GM23248 (cell line): ENCODE measurements at regions not wholly inside any gene's neighbourhood (a gene's known extent, or its start where the extent isn't known, plus 50 kb on each side); places are given as distances from the start of the nearest gene placed in this dataset.

ENCODE experiments used
- DNase-seq: peaks from one replicate; pipeline ENCODE4 v3.0.0-alpha.2; 2015
- H2AFZ ChIP-seq: fragments of 200-600 bp; sonication (generic); 2 replicates; pipeline ENCODE4 v1.6.1; 2016; ENCODE audit warnings: antibody characterized with exemption
- H3F3A ChIP-seq: fragments of 200-600 bp; sonication (generic); 2 replicates; pipeline ENCODE4 v1.6.1; 2016; ENCODE audit warnings: mild to moderate bottlenecking, antibody characterized with exemption, mixed run types; ENCODE audit not compliant: insufficient read depth
- H3K27ac ChIP-seq: fragments of 200-600 bp; sonication (generic); 2 replicates; pipeline ENCODE4 v1.5.1; 2016; ENCODE audit warnings: mild to moderate bottlenecking
- H3K27me3 ChIP-seq: fragments of 200-600 bp; sonication (generic); replicated peaks from 2 replicates; pipeline ENCODE4 v1.6.1; 2016; ENCODE audit warnings: mild to moderate bottlenecking; ENCODE audit not compliant: insufficient read depth
- H3K36me3 ChIP-seq: fragments of 200-600 bp; sonication (generic); 2 replicates; pipeline ENCODE4 v1.6.1; 2016; ENCODE audit warnings: low read depth, mild to moderate bottlenecking
- H3K4me1 ChIP-seq: fragments of 200-600 bp; sonication (generic); 2 replicates; pipeline ENCODE4 v1.6.1; 2016; ENCODE audit warnings: mild to moderate bottlenecking; ENCODE audit not compliant: insufficient read depth
- H3K4me2 ChIP-seq: fragments of 200-600 bp; sonication (generic); one replicate; pipeline ENCODE4 v1.6.1; 2016; ENCODE audit warnings: mild to moderate bottlenecking; ENCODE audit not compliant: unreplicated experiment
- H3K4me3 ChIP-seq: fragments of 200-600 bp; sonication (generic); 2 replicates; pipeline ENCODE4 v1.5.1; 2016; ENCODE audit warnings: mild to moderate bottlenecking
- H3K79me2 ChIP-seq: fragments of 200-600 bp; sonication (generic); 2 replicates; pipeline ENCODE4 v1.6.1; 2016; ENCODE audit warnings: mild to moderate bottlenecking; ENCODE audit not compliant: insufficient read depth
- H3K9ac ChIP-seq: fragments of 200-600 bp; sonication (generic); 2 replicates; pipeline ENCODE4 v1.6.1; 2016; ENCODE audit warnings: mild to moderate bottlenecking
- H3K9me2 ChIP-seq: fragments of 200-600 bp; sonication (generic); 2 replicates; pipeline ENCODE4 v1.6.1; 2016; ENCODE audit warnings: mixed run types, mild to moderate bottlenecking, moderate library complexity; ENCODE audit not compliant: insufficient read depth
- H3K9me3 ChIP-seq: fragments of 200-600 bp; sonication (generic); one replicate; pipeline ENCODE4 v1.6.1; 2017; ENCODE audit warnings: low read depth
- H4K20me1 ChIP-seq: fragments of 200-600 bp; sonication (generic); 2 replicates; pipeline ENCODE4 v1.6.0; 2016; ENCODE audit not compliant: insufficient read depth
- EZH2 ChIP-seq: fragments of 200-600 bp; sonication (generic); IDR thresholded peaks from 2 replicates; pipeline ENCODE4 v1.6.1; 2018; ENCODE audit warnings: antibody characterized with exemption, mild to moderate bottlenecking; ENCODE audit not compliant: insufficient read depth, poor library complexity, severe bottlenecking
- EZH2phosphoT487 ChIP-seq: fragments of 200-600 bp; sonication (generic); IDR thresholded peaks from 2 replicates; pipeline ENCODE4 v1.6.1; 2018; ENCODE audit warnings: antibody characterized with exemption, moderate library complexity, mild to moderate bottlenecking, low read depth; ENCODE audit not compliant: insufficient read depth
- WGBS, 2 experiments: methylation state at CpG; one replicate each; pipeline ENCODE4 v1.1.6; 2015 to 2017; ENCODE audit warnings: low lambda C conversion rate in 2 of 2, low coverage in 1 of 2; ENCODE audit errors: missing lambda C conversion rate in 2 of 2; 5-methylcytosine and 5-hydroxymethylcytosine counted together
- in situ Hi-C: fragments of 300-500 bp; cut with MboI; formaldehyde crosslinking; loops from 2 replicates; pipeline ENCODE4 v1.15.0; 2020

- 97 to 100% methylated on average over 2 of the region's 2 CpGs for WGBS, 2 experiments
- Histone ChIP-seq H3K79me2 (no peaks in the 10 kb centered on the region), H2AFZ (no peak overlapping the region), H3K4me2 (peak overlapping the region; percentile 76), H4K20me1 (no peaks in the 10 kb centered on the region), H3K27me3 (no peaks in the 10 kb centered on the region), H3K9ac (0 out of 2 replicates have a peak overlapping the region, but pooled peaks have one; percentile 62), H3K9me2 (no peaks in the 10 kb centered on the region), H3K27ac (peak overlapping the region; percentile 84), H3K4me3 (no peak overlapping the region), H3K9me3 (no peaks in the 10 kb centered on the region), H3K36me3 (no peaks in the 10 kb centered on the region), H3K4me1 (peaks cover 33% of the 10 kb centered on the region), H3F3A (peaks cover 37% of the 10 kb centered on the region)
- TF ChIP-seq EZH2 (no peak), EZH2phosphoT487 (no peak)
- peak; percentile 24 for DNase-seq
- in situ Hi-C loops = no loop called here
These were observed 89.0 kb upstream of the HMCN1 start for GRCh38 chr1:185645162-185645640.

- peak; percentile 40 for DNase-seq
- Histone ChIP-seq H3K27ac (peak overlapping the region; percentile 84), H3K9ac (no peak overlapping the region), H4K20me1 (no peaks in the 10 kb centered on the region), H3K4me3 (no peak overlapping the region), H3K9me3 (no peaks in the 10 kb centered on the region), H3F3A (peaks cover 37% of the 10 kb centered on the region), H3K4me1 (peaks cover 33% of the 10 kb centered on the region), H3K36me3 (no peaks in the 10 kb centered on the region), H3K27me3 (no peaks in the 10 kb centered on the region), H2AFZ (no peak overlapping the region), H3K4me2 (peak overlapping the region; percentile 76), H3K79me2 (no peaks in the 10 kb centered on the region), H3K9me2 (no peaks in the 10 kb centered on the region)
- WGBS, 2 experiments = 48 to 50% methylated on average over 1 of the region's 1 CpG
- no peak for TF ChIP-seq EZH2
- TF ChIP-seq EZH2phosphoT487 = no peak
- in situ Hi-C loops = no loop called here
These were observed 89.7 kb upstream of the HMCN1 start for GRCh38 chr1:185644531-185644930.

GRCh38 chr1:185636848-185637247, 97.3 kb upstream of the HMCN1 start:
- H3K4me3 ChIP-seq = no peak overlapping the region
- H3K27me3 ChIP-seq = no peaks in the 10 kb centered on the region
- peaks cover 4% of the 10 kb centered on the region; the same call in 1 of the 2 replicates for H3F3A ChIP-seq
- no peak overlapping the region for H3K27ac ChIP-seq
- in situ Hi-C loops = no loop called here
- no peak overlapping the region for H3K4me2 ChIP-seq
- DNase-seq = no peak
- H2AFZ ChIP-seq = no peak overlapping the region
- H3K9ac ChIP-seq = no peak overlapping the region
- no peaks in the 10 kb centered on the region for H3K9me3 ChIP-seq
- H4K20me1 ChIP-seq = no peaks in the 10 kb centered on the region
- H3K9me2 ChIP-seq = no peaks in the 10 kb centered on the region
- H3K36me3 ChIP-seq = no peaks in the 10 kb centered on the region
- TF ChIP-seq EZH2phosphoT487 = no peak
- no peak for TF ChIP-seq EZH2
- peaks cover 12% of the 10 kb centered on the region for H3K4me1 ChIP-seq
- no peaks in the 10 kb centered on the region for H3K79me2 ChIP-seq

- no peaks in the 10 kb centered on the region for H3K9me3 ChIP-seq
- no peak for DNase-seq
- no peaks in the 10 kb centered on the region for H3K27me3 ChIP-seq
- no peaks in the 10 kb centered on the region for H4K20me1 ChIP-seq
- H3K4me2 ChIP-seq = no peak overlapping the region
- TF ChIP-seq EZH2 = no peak
- no peak for TF ChIP-seq EZH2phosphoT487
- H3F3A ChIP-seq = peaks cover 4% of the 10 kb centered on the region; the same call in 1 of the 2 replicates
- H3K36me3 ChIP-seq = no peaks in the 10 kb centered on the region
- H3K4me3 ChIP-seq = no peak overlapping the region
- no peak overlapping the region for H3K27ac ChIP-seq
- H3K9ac ChIP-seq = no peak overlapping the region
- no peaks in the 10 kb centered on the region for H3K9me2 ChIP-seq
- in situ Hi-C loops = no loop called here
- H3K4me1 ChIP-seq = peaks cover 12% of the 10 kb centered on the region
- no peaks in the 10 kb centered on the region for H3K79me2 ChIP-seq
- 79 to 87% methylated on average over 4 of the region's 4 CpGs for WGBS, 2 experiments
- no peak overlapping the region for H2AFZ ChIP-seq
These were observed 99.5 kb upstream of the HMCN1 start for GRCh38 chr1:185634704-185635103.
